Stomach (tissue), 4 donors: ENCODE measurements at regions not wholly inside any gene's neighbourhood (a gene's known extent, or its start where the extent isn't known, plus 50 kb on each side); places are given as distances from the start of the nearest gene placed in this dataset.
"Not testable (repeated sequence)": the region's sequence is repeated elsewhere in the genome, so short reads cannot be mapped to it uniquely, and the experiment has no call there.

Experiments used
- EP300 ChIP-seq: sonication (generic); formaldehyde crosslinking; IDR thresholded peaks from one replicate; pipeline ENCODE4 v1.6.1; 2017; ENCODE audit warnings: antibody characterized with exemption
- POLR2A ChIP-seq, 4 donors: fragments of 450-650 bp; IDR thresholded peaks; one replicate each; pipeline ENCODE4 v1.6.1; 2016; ENCODE audit warnings: antibody characterized with exemption in 4 of 4, control low read depth in 2 of 4, mild to moderate bottlenecking in 1 of 4, moderate library complexity in 1 of 4
- POLR2AphosphoS5 ChIP-seq, 3 donors: sonication (generic); formaldehyde crosslinking; IDR thresholded peaks; one replicate each; pipeline ENCODE4 v1.6.1; 2016; ENCODE audit warnings: antibody characterized with exemption in 3 of 3
- TF ChIP-seq, protein P1 (sequence below), 7 experiments: fragments of 450-650 bp in 4 of 7; fragments of 200-600 bp in 3 of 7; sonication (generic) in 3 of 7; IDR thresholded peaks; one replicate each; pipeline ENCODE4 v1.5.1; 2016 to 2019; ENCODE audit warnings: antibody characterized with exemption in 7 of 7, control low read depth in 2 of 7, mild to moderate bottlenecking in 1 of 7

DNA sequence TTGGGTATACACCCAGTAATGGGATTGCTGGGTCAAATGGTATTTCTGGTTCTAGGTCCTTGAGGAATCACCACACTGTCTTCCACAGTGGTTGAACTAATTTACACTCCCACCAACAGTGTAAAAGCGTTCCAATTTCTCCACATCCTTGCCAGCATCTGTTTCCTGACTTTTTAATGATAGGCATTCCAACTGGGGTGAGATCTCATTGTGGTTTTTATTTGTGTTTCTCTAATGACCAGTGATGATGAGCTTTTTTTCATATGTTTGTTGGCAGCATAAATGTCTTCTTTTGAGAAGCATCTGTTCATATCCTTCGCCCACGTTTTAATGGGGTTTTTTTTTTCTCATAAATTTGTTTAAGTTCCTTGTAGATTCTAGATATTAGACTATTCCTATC, 448.3 kb upstream of the RGMB start:
- TF ChIP-seq POLR2AphosphoS5 (IDR thresholded peaks at IDR 0.05); EP300; POLR2A (IDR thresholded peaks at IDR 0.05): not testable (repeated sequence)
- TF ChIP-seq, protein P1, sequence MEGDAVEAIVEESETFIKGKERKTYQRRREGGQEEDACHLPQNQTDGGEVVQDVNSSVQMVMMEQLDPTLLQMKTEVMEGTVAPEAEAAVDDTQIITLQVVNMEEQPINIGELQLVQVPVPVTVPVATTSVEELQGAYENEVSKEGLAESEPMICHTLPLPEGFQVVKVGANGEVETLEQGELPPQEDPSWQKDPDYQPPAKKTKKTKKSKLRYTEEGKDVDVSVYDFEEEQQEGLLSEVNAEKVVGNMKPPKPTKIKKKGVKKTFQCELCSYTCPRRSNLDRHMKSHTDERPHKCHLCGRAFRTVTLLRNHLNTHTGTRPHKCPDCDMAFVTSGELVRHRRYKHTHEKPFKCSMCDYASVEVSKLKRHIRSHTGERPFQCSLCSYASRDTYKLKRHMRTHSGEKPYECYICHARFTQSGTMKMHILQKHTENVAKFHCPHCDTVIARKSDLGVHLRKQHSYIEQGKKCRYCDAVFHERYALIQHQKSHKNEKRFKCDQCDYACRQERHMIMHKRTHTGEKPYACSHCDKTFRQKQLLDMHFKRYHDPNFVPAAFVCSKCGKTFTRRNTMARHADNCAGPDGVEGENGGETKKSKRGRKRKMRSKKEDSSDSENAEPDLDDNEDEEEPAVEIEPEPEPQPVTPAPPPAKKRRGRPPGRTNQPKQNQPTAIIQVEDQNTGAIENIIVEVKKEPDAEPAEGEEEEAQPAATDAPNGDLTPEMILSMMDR (IDR thresholded peaks at IDR 0.05): not testable (repeated sequence)
